SHP77 (cell line): ENCODE measurements at regions not wholly inside any gene's neighbourhood (a gene's known extent, or its start where the extent isn't known, plus 50 kb on each side); places are given as distances from the start of the nearest gene placed in this dataset.

Source experiments
- DNase-seq, 2 experiments: peaks; one replicate each; lab custom pipeline; 2025; lab: John Stamatoyannopoulos, UW

DNA sequence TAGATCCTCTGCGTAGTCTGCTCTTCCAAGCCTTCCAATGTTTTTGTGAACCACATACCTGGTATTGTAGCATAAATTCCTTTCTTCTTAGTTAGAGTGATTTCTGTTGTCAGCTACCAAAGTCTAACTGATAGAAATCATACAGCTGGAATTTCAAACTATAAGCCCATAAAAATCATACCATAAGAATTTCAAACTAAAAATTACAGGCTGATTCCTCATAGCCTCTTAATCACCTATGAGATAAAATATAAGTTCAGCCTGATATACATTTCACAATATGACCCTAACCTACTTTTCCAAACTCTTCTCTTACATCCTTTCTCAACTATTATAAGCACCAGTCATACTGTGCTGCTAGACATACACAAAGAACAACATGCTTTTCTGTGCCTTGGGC is 64.8 kb downstream of the PTHLH start:
- no peak for DNase-seq

DNA sequence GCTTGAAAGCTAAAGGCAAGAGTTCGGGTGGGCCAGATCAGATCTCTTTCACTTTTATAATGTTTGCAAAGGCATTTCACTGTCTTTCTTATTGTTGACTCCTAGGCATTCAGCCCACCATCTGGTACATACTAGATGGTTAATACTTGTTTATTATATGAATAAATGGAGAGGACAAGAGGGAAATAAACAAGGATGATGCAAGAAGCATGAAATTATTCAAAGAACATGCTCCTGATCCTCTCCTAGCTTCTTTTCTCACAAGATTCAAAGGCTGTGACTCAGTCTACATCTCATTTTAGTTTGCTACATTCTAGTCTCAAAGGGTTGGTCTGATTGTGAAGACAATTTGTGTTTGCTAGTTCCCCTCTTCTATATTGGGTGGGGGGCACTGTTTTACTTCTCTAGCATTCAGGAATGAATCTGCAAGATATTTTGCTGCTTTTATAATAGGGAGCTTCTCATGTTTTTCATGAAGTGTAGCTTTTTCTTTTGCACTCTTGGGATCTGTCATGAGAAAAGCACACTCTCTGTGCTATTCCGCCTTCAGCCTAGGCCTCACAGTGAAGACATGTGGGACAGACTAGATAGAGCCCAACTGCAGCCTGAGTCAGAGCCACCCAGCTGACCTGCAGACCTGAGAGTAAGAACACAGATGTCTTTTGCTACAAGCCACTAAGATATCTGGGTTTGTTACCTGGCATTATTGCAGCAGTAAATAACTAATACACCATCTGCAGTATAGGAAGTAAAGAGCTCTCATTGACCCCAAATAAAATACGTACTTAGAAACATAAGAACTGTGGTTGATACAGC is 65.7 kb downstream of the PTHLH start:
- no peak for DNase-seq

DNA sequence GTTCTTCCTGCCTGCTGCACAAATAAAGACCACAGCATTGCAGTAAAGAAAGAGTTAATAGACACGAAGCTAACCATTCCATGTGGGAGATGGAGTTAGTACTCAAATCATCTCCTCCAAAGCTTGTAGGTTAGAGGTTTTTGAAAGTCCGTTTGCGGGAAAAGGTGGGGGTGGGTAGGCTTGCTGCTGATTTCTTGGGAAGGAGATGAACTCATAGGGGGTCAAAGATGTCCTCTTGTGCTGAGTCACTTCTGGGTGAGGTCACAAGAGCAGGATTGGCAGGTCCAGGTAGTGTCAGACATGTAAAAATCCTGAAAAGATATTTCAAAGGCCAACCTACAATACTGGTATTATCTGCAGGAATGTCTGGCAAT is 66.4 kb downstream of the PTHLH start:
- no peak for DNase-seq

DNA sequence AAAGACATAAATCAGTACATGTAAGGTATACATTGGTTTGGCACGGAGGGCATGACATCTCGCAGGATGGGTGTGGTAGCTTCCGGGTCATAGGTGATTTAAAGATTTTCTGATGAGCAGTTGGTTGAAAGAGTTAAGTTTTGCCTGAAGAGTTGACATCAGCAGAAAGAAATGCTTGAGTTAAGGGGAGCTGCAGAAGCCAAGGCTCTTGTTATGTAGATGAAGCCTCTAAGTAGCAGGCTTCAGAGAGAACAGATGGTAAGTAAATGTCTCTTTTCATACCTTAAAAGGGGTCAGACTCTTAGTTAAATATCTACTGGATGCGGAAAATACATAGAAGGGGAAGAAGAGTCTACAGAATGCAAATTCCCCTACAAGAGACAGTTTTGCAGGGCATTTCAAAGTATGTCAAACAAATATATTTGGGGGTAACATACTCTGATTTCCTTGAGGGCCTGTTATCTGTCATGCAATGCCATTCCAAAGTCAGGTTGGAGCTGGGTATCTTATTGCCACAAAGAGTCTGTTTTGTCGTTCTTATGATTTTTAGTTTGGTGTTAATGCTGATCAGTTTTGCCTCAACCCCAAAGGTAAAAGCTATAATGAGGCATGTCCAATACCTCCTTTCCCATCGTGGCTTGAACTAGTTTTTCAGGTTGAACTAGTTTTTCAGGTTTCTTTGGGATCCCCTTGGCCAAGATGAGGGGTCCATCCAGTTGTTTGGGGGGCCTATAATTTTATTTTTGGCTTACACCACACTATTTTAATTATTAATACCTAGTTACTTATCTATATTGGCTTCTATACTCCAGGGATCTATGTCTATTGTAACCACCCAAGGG is 67.0 kb downstream of the PTHLH start:
- DNase-seq, result no peak

DNA sequence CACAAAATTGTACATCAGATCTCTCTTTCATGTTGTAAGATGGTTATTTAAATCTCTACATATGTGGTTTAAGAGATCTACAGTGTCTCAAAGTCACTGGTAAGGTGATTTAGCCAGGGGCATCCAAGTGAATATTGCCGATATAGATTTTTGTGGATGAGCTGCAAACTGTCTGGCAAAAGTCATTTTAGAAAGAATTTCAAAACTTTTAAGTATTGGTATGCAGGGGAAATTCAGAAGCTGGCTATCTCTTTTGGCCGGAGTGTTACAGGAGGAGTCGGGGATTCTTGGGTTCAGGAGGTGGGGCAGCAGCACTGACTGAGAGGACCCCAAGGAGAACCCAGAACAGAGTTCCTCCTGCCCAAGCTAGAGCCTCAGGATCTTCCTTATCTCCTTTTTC is 69.9 kb downstream of the PTHLH start:
- DNase-seq, result no peak

DNA sequence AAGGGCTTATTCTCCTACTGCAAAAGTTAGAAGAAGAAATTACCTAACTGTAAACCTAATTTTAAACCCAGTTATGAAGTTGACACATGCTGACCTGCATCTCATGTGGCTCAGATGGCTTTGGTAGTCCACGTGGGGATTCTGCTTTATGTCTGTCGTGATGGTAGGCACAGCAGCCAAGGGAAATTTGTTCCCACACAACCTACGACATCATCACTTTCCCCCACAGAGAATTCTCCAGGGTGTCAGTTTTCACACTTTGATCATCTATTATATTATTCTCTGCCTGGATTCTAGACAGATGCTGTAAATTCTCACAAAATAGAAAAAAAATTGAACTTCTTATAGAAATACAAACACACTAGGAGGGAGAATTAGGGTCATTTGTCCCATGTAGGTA is 70.6 kb downstream of the PTHLH start:
- DNase-seq, result no peak

DNA sequence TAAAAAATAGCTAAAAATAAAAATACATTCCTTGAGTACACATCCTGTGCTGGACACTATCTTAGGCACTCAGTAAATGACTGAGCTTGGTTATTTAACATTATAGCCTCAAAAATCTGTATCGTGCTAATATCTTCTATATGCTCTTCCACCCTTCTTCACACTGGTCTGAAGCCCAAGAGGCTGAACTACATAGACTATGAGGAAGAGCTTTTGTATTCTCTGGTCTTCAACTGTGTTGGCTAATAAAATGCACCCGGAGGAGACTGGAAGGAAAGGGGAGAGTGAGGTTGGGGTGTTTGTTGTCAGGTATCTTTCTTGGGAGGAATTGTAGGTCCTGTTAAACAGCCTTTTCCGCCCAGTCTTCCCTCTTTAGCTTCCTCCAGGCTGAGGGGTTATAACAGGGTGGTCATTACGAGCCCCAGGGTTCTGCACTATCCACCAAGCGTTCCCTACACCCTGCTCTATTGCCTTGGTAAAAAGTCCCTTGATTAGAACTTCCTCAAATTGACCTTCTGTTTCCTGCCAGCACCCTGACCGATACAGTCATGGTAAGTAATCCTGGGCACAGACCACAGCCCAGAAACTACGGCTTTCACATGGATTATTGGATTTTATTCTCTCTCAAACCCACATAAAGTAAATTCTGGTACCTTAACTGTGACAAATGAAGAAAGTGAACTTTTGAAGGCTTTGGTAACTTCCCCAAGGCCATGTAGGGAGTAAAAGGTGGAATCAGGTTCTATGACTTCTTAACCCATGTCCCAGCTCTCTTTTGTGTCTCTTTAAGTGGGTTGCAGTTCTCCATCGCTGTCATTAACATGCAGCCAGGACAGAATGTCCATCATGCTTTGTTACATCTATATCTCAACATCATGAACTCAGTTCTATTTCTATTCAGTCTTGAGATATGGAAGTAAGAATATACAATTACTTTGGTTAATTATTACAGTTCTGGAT is 71.3 kb downstream of the PTHLH start:
- DNase-seq, result no peak

DNA sequence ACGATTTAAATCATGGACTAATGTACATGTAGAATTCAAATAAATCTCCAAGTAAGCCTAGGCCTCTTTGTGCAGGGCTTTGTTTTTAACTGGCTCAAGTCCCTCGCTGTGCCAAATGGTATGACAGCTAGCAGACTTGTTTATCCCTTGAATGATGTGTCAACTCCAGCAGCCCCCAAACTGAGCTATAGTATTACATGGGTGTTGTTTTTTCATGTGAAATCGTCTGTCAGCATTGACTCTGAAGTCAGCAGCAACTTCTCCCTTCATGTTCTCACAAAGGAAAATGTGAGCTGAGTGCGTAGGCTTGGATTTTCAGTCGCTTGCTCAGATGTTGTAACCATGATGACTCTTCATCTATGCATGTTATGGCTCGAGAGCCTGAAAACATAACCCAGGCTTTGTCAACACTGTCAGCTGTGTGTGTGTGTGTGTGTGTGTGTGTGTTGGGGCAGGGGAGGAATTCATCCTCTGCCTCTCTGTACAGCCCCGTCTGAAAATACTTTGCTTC is 73.3 kb downstream of the PTHLH start:
- no peak for DNase-seq

DNA sequence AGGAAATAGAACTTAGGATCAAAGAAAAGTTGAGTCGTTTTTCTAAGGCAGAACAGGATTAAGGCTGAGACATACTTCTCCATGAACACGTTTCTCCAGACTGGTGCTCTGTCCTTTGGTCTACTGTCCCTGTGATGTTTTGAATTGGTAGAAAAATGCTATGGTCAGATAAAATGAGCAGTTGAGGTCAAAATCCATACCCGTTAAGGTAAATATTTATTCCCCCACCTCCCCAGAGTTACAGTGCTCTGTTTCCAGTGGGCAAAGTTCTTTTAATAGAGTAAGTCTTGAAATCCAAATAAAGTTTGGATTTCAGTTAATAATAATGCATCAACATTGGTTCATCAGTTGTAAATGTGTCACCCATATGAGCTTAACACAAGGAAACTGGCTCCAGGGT is 74.5 kb downstream of the PTHLH start:
- no peak for DNase-seq

DNA sequence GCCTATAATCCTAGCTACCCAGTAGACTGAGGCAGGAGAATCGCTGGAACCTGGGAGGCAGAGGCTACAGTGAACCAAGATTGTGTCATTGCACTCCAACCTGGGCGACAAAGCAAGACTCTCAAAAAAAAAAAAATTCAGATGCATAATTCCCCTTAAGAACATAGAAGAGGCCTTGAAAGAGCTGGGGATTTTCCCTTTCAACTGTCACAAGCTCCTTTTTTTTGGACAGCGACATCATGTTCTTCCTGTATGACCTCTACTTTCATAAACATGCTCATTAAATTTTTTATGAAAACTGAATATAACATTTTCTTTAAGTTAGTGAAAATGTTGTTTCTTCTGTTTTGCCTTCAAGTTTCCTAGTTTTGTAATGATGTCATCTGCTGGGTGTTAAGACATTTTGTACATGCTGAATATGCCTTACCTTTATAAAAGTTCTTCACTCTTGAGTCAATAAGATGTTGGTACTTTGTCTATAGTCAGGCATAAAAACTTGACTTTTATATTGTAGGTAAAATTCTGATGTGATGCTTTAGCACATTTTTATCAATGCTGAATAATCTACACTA is 76.0 kb downstream of the PTHLH start:
- no peak for DNase-seq

DNA sequence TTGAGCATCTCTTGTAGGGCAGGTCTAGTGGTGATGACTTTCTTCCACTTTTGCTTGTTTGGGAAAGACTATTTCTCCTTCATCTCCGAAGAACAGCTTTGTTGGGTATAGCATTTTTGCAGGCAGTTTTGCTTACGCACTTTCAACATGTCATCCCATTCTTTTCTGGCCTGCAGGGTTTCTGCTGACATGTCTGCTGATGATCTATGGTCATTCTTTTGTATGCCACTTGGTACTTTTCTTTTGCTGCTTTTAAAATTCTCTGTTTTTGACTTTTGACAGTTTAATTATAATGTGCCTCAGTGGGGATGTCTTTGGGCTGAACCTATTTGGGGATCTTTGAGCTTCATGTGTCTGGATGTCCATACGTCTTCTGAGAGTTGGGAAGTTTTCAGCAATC is 78.2 kb downstream of the PTHLH start:
- DNase-seq, result no peak

DNA sequence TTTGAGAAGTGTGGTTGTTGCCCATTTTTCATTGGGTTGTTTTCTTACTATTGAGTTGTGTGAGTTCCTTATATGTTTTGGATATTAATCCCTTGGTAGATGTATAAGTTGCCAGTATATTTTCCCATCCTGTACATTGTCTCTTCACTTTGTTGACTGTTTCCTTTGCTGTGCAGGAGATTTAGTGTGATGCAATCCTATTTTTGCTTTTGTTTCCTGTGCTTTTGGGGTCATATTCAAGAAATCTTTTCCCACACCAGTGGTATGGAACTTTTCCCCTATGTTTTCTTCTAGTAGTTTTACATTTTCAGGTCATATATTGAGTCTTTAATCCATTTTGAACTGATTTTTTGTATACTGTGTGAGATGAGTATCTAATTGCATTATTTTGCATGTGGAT is 92.8 kb downstream of the PTHLH start:
- no peak for DNase-seq

DNA sequence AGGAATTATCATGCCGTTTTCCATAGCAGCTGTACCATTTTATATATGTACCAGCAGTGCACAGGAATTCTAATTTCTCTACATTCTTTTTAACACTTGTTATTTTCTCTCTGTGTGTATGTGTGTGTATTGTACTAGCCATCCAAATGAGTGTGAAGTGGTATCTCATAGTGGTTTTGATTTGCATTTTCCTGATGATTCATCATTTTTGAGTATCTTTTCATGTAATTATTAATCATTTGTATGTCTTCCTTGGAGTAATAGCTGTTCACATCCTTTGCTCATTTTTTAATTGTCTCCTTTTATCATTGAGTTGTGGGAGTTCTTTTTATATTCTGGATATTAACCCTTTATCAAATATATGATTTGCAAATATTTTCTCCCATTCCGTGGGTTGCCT is 95.6 kb upstream of the MANSC4 start:
- DNase-seq, result no peak

DNA sequence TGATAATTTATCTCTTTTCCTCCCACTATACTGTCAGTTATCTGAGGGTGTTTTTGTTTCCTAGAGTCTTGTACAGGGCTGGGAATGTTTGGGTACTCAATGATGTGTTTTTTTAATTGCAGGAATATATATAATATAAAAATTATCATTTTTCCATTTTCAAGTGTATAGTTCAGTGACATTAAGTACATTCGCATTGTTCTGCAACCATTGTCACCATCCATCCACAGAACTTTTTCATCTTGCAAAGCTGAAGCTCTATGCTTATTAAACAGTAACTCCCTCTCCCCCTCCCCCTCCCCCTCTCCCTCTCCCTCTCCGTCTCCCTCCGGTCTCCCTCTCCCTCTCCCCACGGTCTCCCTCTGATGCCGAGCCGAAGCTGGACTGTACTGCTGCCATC is 93.0 kb upstream of the MANSC4 start:
- no peak for DNase-seq

DNA sequence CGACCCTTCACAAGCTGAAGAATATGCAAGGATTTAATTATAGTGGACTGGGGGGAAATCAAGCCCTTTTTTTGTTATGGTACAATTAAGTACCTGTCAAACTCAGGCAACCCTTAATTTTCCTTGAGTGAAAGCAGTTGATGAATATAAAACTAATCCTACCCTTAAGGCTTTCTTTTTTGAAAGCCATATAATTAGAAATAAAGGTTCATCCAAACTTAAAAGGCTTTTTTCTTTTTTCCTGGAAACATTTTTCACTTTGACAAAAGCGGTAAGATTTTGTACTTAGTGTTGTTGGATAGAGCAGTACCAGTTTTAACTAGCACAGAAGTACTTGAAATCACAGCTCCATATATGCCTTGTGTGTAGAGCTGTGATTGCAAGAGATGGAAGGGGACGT is 91.9 kb upstream of the MANSC4 start:
- no peak for DNase-seq

DNA sequence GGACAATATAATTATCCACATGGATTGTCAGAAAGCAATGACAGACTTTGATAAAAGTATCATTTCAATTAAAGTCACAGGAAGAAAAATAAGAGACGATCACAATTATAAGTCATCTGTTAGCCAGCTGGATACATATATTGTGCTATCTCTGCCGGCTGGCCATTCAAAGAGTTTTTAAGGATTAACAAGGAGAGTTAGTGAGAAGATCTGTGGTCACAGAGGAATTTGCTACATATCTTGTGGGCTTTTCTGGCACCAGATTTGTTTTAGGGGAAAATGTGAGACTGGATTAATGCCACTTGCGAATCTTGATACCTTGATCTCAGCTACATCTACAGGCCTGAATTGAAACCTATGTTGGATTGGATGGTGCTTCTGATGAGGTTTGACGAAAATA is 90.9 kb upstream of the MANSC4 start:
- DNase-seq, result no peak

DNA sequence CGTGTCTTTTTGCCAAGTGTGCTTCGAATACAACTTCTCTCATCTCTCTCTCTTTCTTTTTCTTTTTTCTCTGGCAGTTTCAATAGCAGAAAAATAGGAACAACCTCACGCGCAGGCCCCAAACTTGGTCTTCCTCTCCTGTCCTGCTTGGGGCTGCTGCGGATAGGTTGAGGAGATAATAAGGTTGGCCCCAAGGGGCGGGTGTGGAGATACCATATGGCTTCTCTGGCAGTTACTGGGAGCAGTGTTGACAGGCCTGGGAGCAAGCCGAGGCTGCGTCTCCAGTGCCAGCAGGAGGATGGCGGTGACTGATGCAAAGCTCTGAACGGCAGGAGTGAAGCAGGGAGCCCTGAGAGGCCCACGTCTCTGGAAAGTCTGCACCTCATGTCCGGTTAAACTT is 89.5 kb upstream of the MANSC4 start:
- DNase-seq, result no peak

DNA sequence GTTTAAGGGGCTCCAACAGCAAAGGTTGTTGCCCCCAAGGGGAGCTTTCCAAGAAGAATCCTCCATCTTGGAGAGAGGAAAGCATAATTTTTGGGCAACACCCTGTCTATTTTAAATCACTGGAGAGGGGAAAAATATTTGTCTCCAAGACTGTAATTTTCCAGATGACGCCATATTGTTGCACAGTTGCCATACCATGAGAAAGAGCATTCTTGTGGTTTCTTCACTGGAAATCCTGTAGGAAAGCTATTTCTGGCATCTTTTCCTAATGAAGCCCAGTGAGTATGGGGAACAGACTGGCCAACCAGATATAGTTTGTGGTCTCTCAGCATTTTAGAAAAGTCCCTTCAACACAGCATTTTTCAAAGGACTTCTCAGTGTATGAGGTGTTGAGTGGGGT is 88.1 kb upstream of the MANSC4 start:
- no peak for DNase-seq

DNA sequence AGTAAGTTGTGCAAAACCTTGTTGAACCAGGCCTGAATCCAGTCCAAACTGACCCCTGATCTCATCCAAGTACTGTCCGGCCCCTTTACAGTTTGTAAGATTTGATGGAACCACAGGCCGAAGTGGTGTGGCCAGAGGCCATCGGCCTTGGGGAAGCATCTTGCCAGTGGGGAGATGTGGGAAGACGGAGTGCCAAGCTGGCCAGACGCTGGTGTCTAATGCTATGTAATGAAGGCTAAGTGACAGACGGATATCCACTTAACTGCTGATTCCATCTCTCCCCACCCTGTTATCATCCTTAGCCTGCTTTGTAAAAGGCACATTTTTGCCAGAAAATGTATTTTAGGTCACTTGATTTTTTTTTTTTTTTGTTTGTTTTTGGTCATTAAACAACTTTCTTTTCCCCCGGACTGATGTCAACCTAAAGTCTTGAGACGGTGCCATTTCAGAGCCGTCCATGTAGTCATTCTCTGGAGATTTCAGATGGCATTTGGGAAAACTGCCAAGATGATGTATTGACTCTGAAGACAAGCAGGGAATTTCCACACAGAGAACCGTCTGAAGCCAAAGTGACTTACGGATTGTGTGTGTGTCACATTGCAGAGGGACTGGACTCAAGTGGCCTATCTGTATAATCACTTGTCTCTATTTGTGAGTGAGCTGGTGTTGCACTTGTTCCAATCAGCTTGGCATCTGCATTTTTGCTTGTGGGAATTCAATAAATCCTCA is 86.5 kb upstream of the MANSC4 start:
- peak in 1 of 2 experiments; percentile 25 for DNase-seq

DNA sequence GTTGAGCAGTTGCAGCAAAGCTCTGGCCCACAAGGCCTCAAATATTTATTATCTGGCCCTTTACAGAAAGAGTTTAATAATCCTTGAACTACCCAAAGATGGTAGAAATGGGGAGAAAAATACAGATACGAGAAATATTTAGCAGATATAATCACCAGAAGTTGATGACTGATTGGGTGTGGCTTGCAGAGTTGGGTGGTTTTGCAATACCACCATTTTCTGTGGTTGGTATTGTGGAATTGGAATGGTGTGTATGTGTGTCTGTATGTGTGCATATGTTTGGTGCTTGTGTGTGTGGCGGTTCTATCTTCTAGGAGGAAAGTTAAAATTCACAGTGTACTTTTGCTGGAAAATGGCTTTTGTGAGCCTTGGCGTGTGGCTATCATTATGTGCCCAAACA is 85.4 kb upstream of the MANSC4 start:
- no peak for DNase-seq

DNA sequence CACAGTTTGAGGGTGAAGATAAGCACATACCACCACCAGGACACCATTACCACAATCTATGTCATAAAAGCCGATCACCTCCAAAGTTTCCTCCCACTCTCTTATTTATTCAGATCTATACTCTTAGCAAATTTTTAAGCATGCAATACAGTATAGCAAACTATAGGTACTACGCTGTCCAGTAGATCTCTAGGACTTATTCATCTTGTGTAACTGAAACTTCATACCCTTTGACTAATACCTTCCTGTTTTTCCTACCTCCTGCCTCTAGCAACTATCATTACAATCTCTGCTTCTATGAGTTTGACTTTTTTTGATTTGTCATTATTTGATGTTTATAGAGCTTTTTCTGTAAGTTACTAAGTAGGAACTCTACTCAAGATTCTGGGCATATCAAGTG is 84.5 kb upstream of the MANSC4 start:
- no peak for DNase-seq
